Fibroblast of villous mesenchyme (primary cell): ENCODE measurements at regions not wholly inside any gene's neighbourhood (a gene's known extent, or its start where the extent isn't known, plus 50 kb on each side); places are given as distances from the start of the nearest gene placed in this dataset.
"Not testable (repeated sequence)": the region's sequence is repeated elsewhere in the genome, so short reads cannot be mapped to it uniquely, and the experiment has no call there.

Experiments used
- DNase-seq: peaks from one replicate; pipeline ENCODE4 v3.0.0-alpha.2; 2010; ENCODE audit warnings: low read depth
- H3K4me3 ChIP-seq: 2 replicates; pipeline ENCODE4 v1.5.1; 2011; ENCODE audit warnings: low read depth, mild to moderate bottlenecking, low read length
- CTCF ChIP-seq: IDR thresholded peaks from 2 replicates; pipeline ENCODE4 v1.5.1; 2012; ENCODE audit warnings: low read depth, mild to moderate bottlenecking, low read length; ENCODE audit not compliant: insufficient read depth

- no peak overlapping the region for H3K4me3 ChIP-seq
- DNase-seq = no peak
These were observed 589.8 kb downstream of the DMRTA1 start for GRCh38 chr9:23036416-23036815.

GRCh38 chr9:23039402-23039801 is 592.8 kb downstream of the DMRTA1 start:
- no peak for DNase-seq
- TF ChIP-seq CTCF = no peak
- no peak overlapping the region for H3K4me3 ChIP-seq

More at GRCh38 chr9:23036416-23036815, 589.8 kb downstream of the DMRTA1 start:
- no peak for TF ChIP-seq CTCF

- no peak overlapping the region for H3K4me3 ChIP-seq
- no peak for TF ChIP-seq CTCF
- no peak for DNase-seq
These were observed 594.8 kb downstream of the DMRTA1 start for GRCh38 chr9:23041466-23041865.

- DNase-seq = no peak
- TF ChIP-seq CTCF = no peak
These were observed 597.9 kb downstream of the DMRTA1 start for GRCh38 chr9:23044549-23044948.

GRCh38 chr9:23046026-23046425 is 599.4 kb downstream of the DMRTA1 start:
- not testable (repeated sequence) for H3K4me3 ChIP-seq, DNase-seq

More at GRCh38 chr9:23044549-23044948, 597.9 kb downstream of the DMRTA1 start:
- no peak overlapping the region for H3K4me3 ChIP-seq

- no peak for DNase-seq
- no peak overlapping the region for H3K4me3 ChIP-seq
- no peak for TF ChIP-seq CTCF
These were observed 603.9 kb downstream of the DMRTA1 start for GRCh38 chr9:23050548-23050947.

GRCh38 chr9:23073136-23073535 is 626.5 kb downstream of the DMRTA1 start:
- TF ChIP-seq CTCF = no peak
- H3K4me3 ChIP-seq = no peak overlapping the region
- DNase-seq = no peak
